Psoas muscle (tissue), 7 donors: ENCODE measurements at regions not wholly inside any gene's neighbourhood (a gene's known extent, or its start where the extent isn't known, plus 50 kb on each side); places are given as distances from the start of the nearest gene placed in this dataset.

Experiments used
- ATAC-seq, 4 donors: fragments of 200-7000 bp; cut with Tn5 transposase; one replicate each; pipeline ENCODE4 v1.9.1; 2020; ENCODE audit warnings: moderate library complexity in 3 of 4, mild to moderate bottlenecking in 2 of 4
- DNase-seq, 2 donors: peaks; one replicate each; pipeline ENCODE4 v3.0.0-alpha.2; 2020
- H3K27ac ChIP-seq: fragments of 200-600 bp; one replicate; pipeline ENCODE4 v1.8.0; 2022
- H3K27me3 ChIP-seq, 3 donors: fragments of 200-600 bp in 1 of 3; one replicate each; pipeline versions ENCODE4 v1.6.1 to v1.8.0; 2013 to 2022; ENCODE audit warnings: low read length in 2 of 3, mild to moderate bottlenecking in 2 of 3, moderate library complexity in 1 of 3; ENCODE audit not compliant: insufficient read depth in 3 of 3
- H3K36me3 ChIP-seq, 2 donors: fragments of 200-600 bp in 1 of 2; one replicate each; pipeline versions ENCODE4 v1.6.1 to v1.8.0; 2013 to 2022; ENCODE audit warnings: low read depth in 1 of 2, mild to moderate bottlenecking in 1 of 2, moderate library complexity in 1 of 2; ENCODE audit not compliant: insufficient read depth in 1 of 2
- H3K4me1 ChIP-seq: fragments of 200-600 bp; one replicate; pipeline ENCODE4 v1.8.0; 2022
- H3K4me3 ChIP-seq: fragments of 200-600 bp; one replicate; pipeline ENCODE4 v1.8.0; 2022; ENCODE audit warnings: mild to moderate bottlenecking
- H3K9me3 ChIP-seq: fragments of 200-600 bp; one replicate; pipeline ENCODE4 v1.8.0; 2022
- CTCF ChIP-seq: fragments of 200-600 bp; IDR thresholded peaks from one replicate; pipeline ENCODE4 v1.8.0; 2022; ENCODE audit warnings: antibody characterized with exemption
- WGBS, 3 donors: extraction: QIAGEN DNeasy Blood & Tissue Kit; methylation state at CpG; one replicate each; pipeline versions ENCODE4 v1.1.6 to v1.1.7; 2013; 5-methylcytosine and 5-hydroxymethylcytosine counted together
- intact Hi-C, 2 donors: fragments of 100-400 bp; cut with DNase I; formaldehyde crosslinking; loops; one replicate each; pipeline versions ENCODE4 v1.11.0 to v1.14.2; 2022
- donor health status: healthy with polysubstance abuse.
- donor health status: DM: no; HTN: no; CAD: no; lungs with moderate emphysema.
- donor health status: Bipolar disorder and iron deficiency.
- donor health status: healthy.
- donor health status: DM: yes; HTN: yes; CAD: no.
- donor health status: DM: no; HTN: no; CAD: no.
- donor health status: DM: yes; HTN: yes; CAD: no.

DNA sequence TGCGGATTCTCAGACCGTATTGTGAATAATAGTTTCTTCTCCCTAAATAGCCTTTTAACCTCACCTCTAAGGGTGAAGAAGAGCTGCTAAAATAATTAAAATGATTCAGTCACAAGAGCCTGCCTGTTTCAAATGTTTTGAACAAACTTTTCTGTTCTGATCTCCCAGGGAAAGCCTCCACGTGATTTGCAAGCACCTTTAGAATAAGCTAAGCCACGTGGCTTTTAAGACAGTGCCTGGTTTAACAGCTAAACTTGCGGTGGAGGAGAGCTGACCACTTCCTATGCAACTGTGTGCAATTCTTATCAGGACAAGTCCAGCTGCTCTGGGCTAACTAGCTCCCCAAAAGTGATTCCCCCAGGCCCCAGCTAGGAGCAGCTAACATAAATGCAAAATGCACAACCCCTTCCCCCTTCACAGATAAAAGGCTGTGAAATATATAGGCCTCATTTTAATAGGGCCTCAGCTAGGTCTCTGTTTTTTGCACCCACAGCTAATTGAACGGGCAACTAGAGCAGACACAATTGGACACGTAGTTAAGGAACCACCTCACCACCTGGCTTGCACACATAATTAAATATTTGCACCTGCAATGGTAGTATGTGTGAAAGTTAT, 401.2 kb upstream of the NR2F2 start:
- no peaks in the 10 kb centered on the region for H3K4me1 ChIP-seq
- no peak overlapping the region for H3K27ac ChIP-seq
- H3K4me3 ChIP-seq, result no peak overlapping the region
- no peaks in the 10 kb centered on the region for H3K27me3 ChIP-seq
- intact Hi-C loops, result no loop called here
- ATAC-seq (no peak), DNase-seq (no peak)
- no peaks in the 10 kb centered on the region for H3K9me3 ChIP-seq
- TF ChIP-seq CTCF, result no peak
- no peaks in the 10 kb centered on the region for H3K36me3 ChIP-seq
- WGBS, 3 donors, result 73 to 82% (median 73%) methylated on average over 7 of the region's 7 CpGs

- no peak for TF ChIP-seq CTCF
- no peak overlapping the region for H3K27ac ChIP-seq
- no peak overlapping the region for H3K4me3 ChIP-seq
- no peaks in the 10 kb centered on the region for H3K9me3 ChIP-seq
- ATAC-seq (no peak), DNase-seq (no peak)
- no peaks in the 10 kb centered on the region for H3K36me3 ChIP-seq
- intact Hi-C loops, result no loop called here
- H3K27me3 ChIP-seq, result no peaks in the 10 kb centered on the region
- WGBS, 3 donors, result 52 to 59% (median 55%) methylated on average over 10 of the region's 10 CpGs
- H3K4me1 ChIP-seq, result no peaks in the 10 kb centered on the region
These were observed 399.7 kb upstream of the NR2F2 start for GRCh38 chr15:95930659-95931375.

DNA sequence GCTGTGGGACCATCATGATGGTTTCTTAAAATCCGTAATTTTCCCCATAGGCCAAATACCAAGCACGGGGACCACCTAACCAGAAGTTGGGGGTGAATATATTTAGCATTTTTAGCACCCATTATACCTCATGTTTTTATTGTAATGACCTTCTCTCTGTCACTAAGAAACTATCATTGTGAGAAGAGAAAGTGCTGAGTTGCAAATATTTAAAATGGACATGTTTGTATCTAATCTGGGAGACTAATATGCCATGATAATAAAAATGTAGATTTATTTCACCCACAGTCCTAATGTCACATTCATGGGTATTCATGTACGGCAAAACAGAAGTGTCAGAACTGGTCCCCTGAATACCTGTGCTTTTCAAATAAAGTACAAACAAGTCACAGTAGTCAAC, 398.9 kb upstream of the NR2F2 start:
- 91 to 96% (median 92%) methylated on average over 3 of the region's 3 CpGs for WGBS, 3 donors
- Histone ChIP-seq H3K27ac (no peak overlapping the region), H3K27me3 (no peaks in the 10 kb centered on the region), H3K36me3 (no peaks in the 10 kb centered on the region), H3K4me3 (no peak overlapping the region), H3K4me1 (no peaks in the 10 kb centered on the region), H3K9me3 (no peaks in the 10 kb centered on the region)
- TF ChIP-seq CTCF, result no peak
- DNase-seq, result no peak
- no peak for ATAC-seq
- intact Hi-C loops, result no loop called here

GRCh38 chr15:95932141-95932540, 398.4 kb upstream of the NR2F2 start:
- no peaks in the 10 kb centered on the region for H3K9me3 ChIP-seq
- no peak for TF ChIP-seq CTCF
- no peaks in the 10 kb centered on the region for H3K4me1 ChIP-seq
- H3K27me3 ChIP-seq, result no peaks in the 10 kb centered on the region
- intact Hi-C loops, result no loop called here
- DNase-seq, result no peak
- no peak for ATAC-seq
- 64 to 82% (median 67%) methylated on average over 2 of the region's 2 CpGs for WGBS, 3 donors
- H3K4me3 ChIP-seq, result no peak overlapping the region
- no peaks in the 10 kb centered on the region for H3K36me3 ChIP-seq
- H3K27ac ChIP-seq, result no peak overlapping the region

GRCh38 chr15:95932676-95933075, 397.8 kb upstream of the NR2F2 start:
- ATAC-seq (no peak), DNase-seq (no peak)
- 78 to 91% (median 89%) methylated on average over 4 of the region's 4 CpGs for WGBS, 3 donors
- H3K4me1 ChIP-seq, result no peaks in the 10 kb centered on the region
- no peaks in the 10 kb centered on the region for H3K27me3 ChIP-seq
- no peak for TF ChIP-seq CTCF
- no peaks in the 10 kb centered on the region for H3K9me3 ChIP-seq
- H3K4me3 ChIP-seq, result no peak overlapping the region
- H3K36me3 ChIP-seq, result no peaks in the 10 kb centered on the region
- intact Hi-C loops, result no loop called here
- no peak overlapping the region for H3K27ac ChIP-seq
